HepG2 (cell line): ENCODE measurements at regions not wholly inside any gene's neighbourhood (a gene's known extent, or its start where the extent isn't known, plus 50 kb on each side); places are given as distances from the start of the nearest gene placed in this dataset.

Source experiments
- ATF6 ChIP-seq: sonication (generic); formaldehyde crosslinking; conservative IDR thresholded peaks from 2 replicates; pipeline ENCODE4 v1.4.0; 2020; ENCODE audit warnings: missing genetic modification reagents
- MYPOP ChIP-seq: sonication (generic); formaldehyde crosslinking; IDR thresholded peaks from 2 replicates; pipeline ENCODE4 v1.8.1; 2023; ENCODE audit warnings: mild to moderate bottlenecking, moderate library complexity, missing genetic modification reagents
- POLR2AphosphoS2 ChIP-seq: IDR thresholded peaks from 2 replicates; pipeline ENCODE4 v1.6.1; 2011; ENCODE audit warnings: low read depth, low read length, improper control_type of control experiment
- REST ChIP-seq, 2 experiments: IDR thresholded peaks; 2 replicates each; pipeline ENCODE4 v1.6.1; 2011 to 2012; ENCODE audit warnings: low read length in 2 of 2, borderline replicate concordance in 1 of 2, low read depth in 1 of 2, mild to moderate bottlenecking in 1 of 2, moderate library complexity in 1 of 2
- SAP130 ChIP-seq: IDR thresholded peaks from 2 replicates; pipeline ENCODE4 v1.6.1; 2016; ENCODE audit warnings: low read depth
- TGIF2 ChIP-seq: IDR thresholded peaks from 2 replicates; pipeline ENCODE4 v1.6.1; 2016; ENCODE audit warnings: control low read depth, missing compliant biosample characterization
- U2AF2 ChIP-seq: fragments of 200-400 bp; formaldehyde crosslinking; IDR thresholded peaks from 2 replicates; pipeline ENCODE4 v1.6.1; 2017; ENCODE audit warnings: low read depth, mild to moderate bottlenecking, low read length
- ZBTB7B ChIP-seq: sonication (generic); formaldehyde crosslinking; IDR thresholded peaks from 2 replicates; pipeline ENCODE4 v1.4.0; 2020; ENCODE audit warnings: missing genetic modification reagents
- ZFP36L2 ChIP-seq: sonication (generic); formaldehyde crosslinking; IDR thresholded peaks from 2 replicates; pipeline ENCODE4 v1.4.0; 2020; ENCODE audit warnings: missing genetic modification reagents
- ZNF318 ChIP-seq: sonication (generic); formaldehyde crosslinking; IDR thresholded peaks from 2 replicates; pipeline ENCODE4 v1.4.0; 2020; ENCODE audit warnings: mild to moderate bottlenecking, missing genetic modification reagents
- ZNF530 ChIP-seq: sonication (generic); formaldehyde crosslinking; IDR thresholded peaks from 2 replicates; pipeline ENCODE4 v1.5.0; 2020; ENCODE audit warnings: low read depth, mild to moderate bottlenecking, missing genetic modification reagents
- ZNF576 ChIP-seq: sonication (generic); formaldehyde crosslinking; IDR thresholded peaks from 2 replicates; pipeline ENCODE4 v1.4.0; 2020; ENCODE audit warnings: mild to moderate bottlenecking, missing genetic modification reagents

- TF ChIP-seq ATF6 (CRISPR knock-in tag) = no peak
- no peak for TF ChIP-seq MYPOP (CRISPR knock-in tag)
- TF ChIP-seq ZNF530 (CRISPR knock-in tag) = no peak
- TF ChIP-seq U2AF2 = no peak
- TF ChIP-seq ZNF318 (CRISPR knock-in tag) = no peak
- TF ChIP-seq ZBTB7B (CRISPR knock-in tag) = peak; percentile 47; the same call in 1 of the 2 replicates
- peak; percentile 45 for TF ChIP-seq SAP130 (CRISPR knock-in tag)
- TF ChIP-seq ZNF576 (CRISPR knock-in tag) = no peak
- TF ChIP-seq ZFP36L2 (CRISPR knock-in tag) = no peak
- no peak for TF ChIP-seq REST (IDR thresholded peaks at IDR 0.05; ENCODE audit: borderline replicate concordance in 1 of 2, low read depth in 1 of 2, low read length in 2 of 2)
- no peak for TF ChIP-seq POLR2AphosphoS2
- TF ChIP-seq TGIF2 (CRISPR knock-in tag) = no peak
Measured at GRCh38 chr2:241965931-241966412, 96.4 kb downstream of the RTP5 start (continued).
